Endothelial cell of umbilical vein (primary cell): ENCODE measurements at regions not wholly inside any gene's neighbourhood (a gene's known extent, or its start where the extent isn't known, plus 50 kb on each side); places are given as distances from the start of the nearest gene placed in this dataset.

Experiments used
- BruUV-seq: library from RNA; stranded (reverse); fragments of 400-500 nt; replicated peaks from 2 replicates; lab custom pipeline; 2021; lab: Mats Ljungman, UMichigan
- CTCF ChIA-PET: fragments of 300-600, 350-600 bp; sonication (Branson Sonifier 250); formaldehyde crosslinking; loops from one replicate; lab custom pipeline; 2021; ENCODE audit warnings: antibody characterized with exemption, inconsistent platforms; lab: Charles Lee
- POLR2A ChIA-PET: fragments of 300-600, 350-600 bp; sonication (Branson Sonifier 250); formaldehyde crosslinking; loops from one replicate; lab custom pipeline; 2021; ENCODE audit warnings: antibody characterized with exemption, inconsistent platforms; lab: Charles Lee
- DNase-seq: peaks from one replicate; pipeline ENCODE4 v3.0.0-alpha.2; 2011; ENCODE audit warnings: low read depth, low spot score
- FAIRE-seq: peaks from 2 replicates; lab custom pipeline; 2011; peaks lifted over from hg19 to GRCh38; lab: Jason Lieb, UNC
- H2AFZ ChIP-seq: 2 replicates; pipeline ENCODE4 v1.6.0; 2012; ENCODE audit warnings: low read depth, low read length, control low read depth, inconsistent platforms
- H3K27ac ChIP-seq: 2 replicates; pipeline ENCODE4 v1.5.1; 2011; ENCODE audit warnings: low read depth, mild to moderate bottlenecking, control low read depth, low read length, moderate library complexity; ENCODE audit not compliant: insufficient read depth
- H3K27me3 ChIP-seq, 2 experiments: 2 replicates each; pipeline versions ENCODE4 v1.6.0 to v1.6.1; 2011; ENCODE audit warnings: low read length in 2 of 2, mixed read lengths in 1 of 2; ENCODE audit not compliant: control insufficient read depth in 2 of 2, insufficient read depth in 2 of 2
- H3K36me3 ChIP-seq, 2 experiments: 2 replicates in 1 of 2; 3 replicates in 1 of 2; pipeline ENCODE4 v1.5.1; 2011; ENCODE audit warnings: low read length in 2 of 2, mild to moderate bottlenecking in 1 of 2, moderate library complexity in 1 of 2; ENCODE audit not compliant: control insufficient read depth in 2 of 2, insufficient read depth in 2 of 2; ENCODE audit errors: extremely low read depth in 1 of 2
- H3K4me1 ChIP-seq: 3 replicates; pipeline ENCODE4 v1.5.1; 2011; ENCODE audit warnings: mild to moderate bottlenecking, low read length; ENCODE audit not compliant: control insufficient read depth, insufficient read depth; ENCODE audit errors: extremely low read depth
- H3K4me2 ChIP-seq: 2 replicates; pipeline ENCODE4 v1.6.1; 2011; ENCODE audit warnings: low read length, control low read depth, mixed read lengths; ENCODE audit not compliant: insufficient read depth
- H3K4me3 ChIP-seq, 3 experiments: fragments of 200-600 bp in 1 of 3; sonication (generic), shearing (Covaris generic) in 1 of 3; replicated peaks in 1 of 3; 2 replicates each; pipeline ENCODE4 v1.5.1; 2011 to 2016; ENCODE audit warnings: control low read depth in 3 of 3, low read length in 3 of 3, mild to moderate bottlenecking in 2 of 3, inconsistent platforms in 1 of 3, low read depth in 1 of 3, moderate library complexity in 1 of 3; ENCODE audit not compliant: insufficient read depth in 1 of 3
- H3K79me2 ChIP-seq: 2 replicates; pipeline ENCODE4 v1.6.0; 2012; ENCODE audit warnings: low read length, inconsistent platforms; ENCODE audit not compliant: control insufficient read depth, insufficient read depth
- H3K9ac ChIP-seq: replicated peaks from 2 replicates; pipeline ENCODE3; 2011; ENCODE audit warnings: low read length, control low read depth; ENCODE audit not compliant: insufficient read depth; ENCODE audit errors: extremely low read depth
- H3K9me1 ChIP-seq: replicated peaks from 3 replicates; pipeline ENCODE4 v1.6.0; 2011; ENCODE audit warnings: mild to moderate bottlenecking, low read length; ENCODE audit not compliant: control insufficient read depth, insufficient read depth; ENCODE audit errors: extremely low read depth
- H3K9me3 ChIP-seq: replicated peaks from 2 replicates; pipeline ENCODE4 v1.5.1; 2012; ENCODE audit warnings: low read length, inconsistent platforms; ENCODE audit not compliant: control insufficient read depth, insufficient read depth
- H4K20me1 ChIP-seq: replicated peaks from 2 replicates; pipeline ENCODE3; 2011; ENCODE audit warnings: mild to moderate bottlenecking, low read length; ENCODE audit not compliant: control insufficient read depth, insufficient read depth; ENCODE audit errors: extremely low read depth
- EZH2 ChIP-seq: IDR thresholded peaks from 2 replicates; pipeline ENCODE4 v1.6.1; 2012; ENCODE audit warnings: borderline replicate concordance, low read depth, mild to moderate bottlenecking, moderate library complexity, low read length, inconsistent platforms; ENCODE audit not compliant: severe bottlenecking
- FOS ChIP-seq: IDR thresholded peaks from 2 replicates; pipeline ENCODE4 v1.6.1; 2011; ENCODE audit warnings: mild to moderate bottlenecking, low read length, moderate library complexity, borderline replicate concordance; ENCODE audit not compliant: insufficient read depth
- GATA2 ChIP-seq: IDR thresholded peaks from 2 replicates; pipeline ENCODE4 v1.7.0; 2011; ENCODE audit warnings: low read depth, mild to moderate bottlenecking, moderate library complexity, mixed read lengths, low read length; ENCODE audit not compliant: insufficient read length, insufficient read depth
- JUN ChIP-seq: IDR thresholded peaks from 2 replicates; pipeline ENCODE4 v1.6.1; 2011; ENCODE audit warnings: borderline replicate concordance, low read depth; ENCODE audit not compliant: insufficient read length, insufficient read depth
- MYC ChIP-seq: IDR thresholded peaks from one replicate; pipeline ENCODE4 v1.6.1; 2011; ENCODE audit warnings: mild to moderate bottlenecking, low read depth, low read length
- POLR2A ChIP-seq: IDR thresholded peaks from 2 replicates; pipeline ENCODE4 v1.6.1; 2012; ENCODE audit warnings: low read depth, mild to moderate bottlenecking, control low read depth, low read length
- POLR2AphosphoS5 ChIP-seq: IDR thresholded peaks from 2 replicates; pipeline ENCODE4 v1.6.1; 2012; ENCODE audit warnings: low read depth, mild to moderate bottlenecking, control low read depth, low read length, moderate library complexity; ENCODE audit not compliant: insufficient read depth
- dilution Hi-C: fragments of 300-500 bp; cut with MboI; formaldehyde crosslinking; loops from one replicate; pipeline ENCODE4 v1.15.0; 2019; ENCODE audit warnings: low sequenced_read_pairs; ENCODE audit not compliant: extremely low pct_ligation_motif_present
- intact Hi-C: fragments of 100-400 bp; cut with micrococcal nuclease; formaldehyde crosslinking; loops from one replicate; pipeline ENCODE4 v1.10.0; 2022
- TF ChIP-seq, protein P1 (sequence below): IDR thresholded peaks from 2 replicates; pipeline ENCODE4 v1.6.1; 2011; ENCODE audit not compliant: insufficient read depth, insufficient read length
- TF ChIP-seq, protein P2 (sequence below), 2 donors: IDR thresholded peaks; 1 replicate in 1 of 2; 2 replicates in 1 of 2; pipeline ENCODE4 v1.5.1; 2011; ENCODE audit warnings: low read length in 2 of 2, mild to moderate bottlenecking in 2 of 2, moderate library complexity in 2 of 2, control low read depth in 1 of 2, inconsistent platforms in 1 of 2, low read depth in 1 of 2; ENCODE audit not compliant: insufficient read depth in 1 of 2; ENCODE audit errors: extremely low read depth in 1 of 2

DNA sequence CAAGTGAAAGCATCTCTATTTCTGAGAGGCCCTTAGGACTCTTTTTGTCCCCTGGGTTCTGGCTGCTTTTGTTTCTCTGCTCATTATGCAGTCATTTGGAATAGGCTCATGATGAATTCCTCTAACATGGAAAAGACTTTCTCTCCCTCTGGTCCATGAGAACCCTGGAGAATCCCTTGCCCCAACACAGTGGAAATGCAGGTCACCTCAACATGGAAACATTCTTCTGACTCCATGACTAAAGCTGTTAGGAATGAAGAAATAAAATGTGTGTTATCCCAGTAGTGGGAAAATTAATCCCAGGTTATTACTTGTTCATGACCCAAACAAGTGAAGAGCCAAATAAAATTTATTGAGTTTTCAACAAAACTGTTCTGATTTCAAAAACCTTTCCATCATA lies 458.6 kb downstream of the EPM2A start:
- dilution Hi-C loops (no loop called here), intact Hi-C loops (no loop called here)
- DNase-seq: no peak
- no TSS peak for BruUV-seq
- Histone ChIP-seq H3K9me3 (no peaks in the 10 kb centered on the region), H3K9ac (no peak overlapping the region), H3K27me3 (no peaks in the 10 kb centered on the region), H3K4me2 (no peak overlapping the region), H3K36me3 (no peaks in the 10 kb centered on the region), H4K20me1 (no peaks in the 10 kb centered on the region), H3K9me1 (no peaks in the 10 kb centered on the region), H2AFZ (no peak overlapping the region), H3K4me3 (no peak overlapping the region), H3K27ac (no peak overlapping the region), H3K79me2 (no peaks in the 10 kb centered on the region), H3K4me1 (no peaks in the 10 kb centered on the region)
- ChIA-PET POLR2A (no interaction called here), CTCF (no interaction called here)
- no peak for FAIRE-seq
- TF ChIP-seq FOS (no peak), JUN (no peak), EZH2 (no peak), GATA2 (no peak), MYC (no peak), POLR2A (no peak), POLR2AphosphoS5 (no peak)
- TF ChIP-seq, protein P1, sequence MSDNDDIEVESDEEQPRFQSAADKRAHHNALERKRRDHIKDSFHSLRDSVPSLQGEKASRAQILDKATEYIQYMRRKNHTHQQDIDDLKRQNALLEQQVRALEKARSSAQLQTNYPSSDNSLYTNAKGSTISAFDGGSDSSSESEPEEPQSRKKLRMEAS: no peak
- TF ChIP-seq, protein P2, sequence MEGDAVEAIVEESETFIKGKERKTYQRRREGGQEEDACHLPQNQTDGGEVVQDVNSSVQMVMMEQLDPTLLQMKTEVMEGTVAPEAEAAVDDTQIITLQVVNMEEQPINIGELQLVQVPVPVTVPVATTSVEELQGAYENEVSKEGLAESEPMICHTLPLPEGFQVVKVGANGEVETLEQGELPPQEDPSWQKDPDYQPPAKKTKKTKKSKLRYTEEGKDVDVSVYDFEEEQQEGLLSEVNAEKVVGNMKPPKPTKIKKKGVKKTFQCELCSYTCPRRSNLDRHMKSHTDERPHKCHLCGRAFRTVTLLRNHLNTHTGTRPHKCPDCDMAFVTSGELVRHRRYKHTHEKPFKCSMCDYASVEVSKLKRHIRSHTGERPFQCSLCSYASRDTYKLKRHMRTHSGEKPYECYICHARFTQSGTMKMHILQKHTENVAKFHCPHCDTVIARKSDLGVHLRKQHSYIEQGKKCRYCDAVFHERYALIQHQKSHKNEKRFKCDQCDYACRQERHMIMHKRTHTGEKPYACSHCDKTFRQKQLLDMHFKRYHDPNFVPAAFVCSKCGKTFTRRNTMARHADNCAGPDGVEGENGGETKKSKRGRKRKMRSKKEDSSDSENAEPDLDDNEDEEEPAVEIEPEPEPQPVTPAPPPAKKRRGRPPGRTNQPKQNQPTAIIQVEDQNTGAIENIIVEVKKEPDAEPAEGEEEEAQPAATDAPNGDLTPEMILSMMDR (IDR thresholded peaks at IDR 0.05; ENCODE audit: extremely low read depth in 1 of 2, insufficient read depth in 1 of 2, low read depth in 1 of 2, low read length in 2 of 2): no peak
